ENCODE measurements at regions not wholly inside any gene's neighbourhood (a gene's known extent, or its start where the extent isn't known, plus 50 kb on each side); places are given as distances from the start of the nearest gene placed in this dataset.
A peak's percentile ranks its signal among the peaks of the same experiment; 100 is the strongest.

DNA sequence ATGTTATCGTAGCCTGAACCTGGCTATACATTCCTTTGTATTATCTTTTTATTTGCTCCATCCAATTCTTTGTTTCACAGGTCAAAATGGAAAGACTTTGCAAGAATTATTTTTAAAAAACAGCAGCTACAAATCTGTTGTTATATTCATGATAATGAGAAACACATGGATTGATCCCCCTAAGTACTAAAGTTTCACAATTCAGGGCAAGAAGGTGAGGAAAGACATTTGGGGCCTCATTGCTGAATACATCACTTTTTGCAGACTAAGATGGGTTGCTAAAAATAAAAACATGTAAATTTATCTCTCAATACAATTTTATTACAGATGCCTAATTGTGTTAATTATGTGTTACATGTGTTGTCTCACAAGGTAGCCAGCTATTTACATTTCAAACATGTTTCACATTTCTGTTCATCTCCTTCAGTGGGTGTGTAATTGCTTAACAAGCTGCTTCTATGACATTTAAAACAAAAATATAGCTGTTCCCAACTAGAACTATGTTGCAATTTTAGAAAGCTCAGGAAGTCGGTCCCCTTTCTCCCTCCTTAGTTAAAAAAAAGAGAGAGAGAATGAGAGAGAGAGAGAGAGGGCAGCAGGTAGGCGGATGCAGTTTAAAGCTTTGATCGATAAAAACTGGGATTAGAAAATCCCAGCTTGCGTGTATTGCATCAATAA is 606.3 kb upstream of the FZD8 start:
- TF ChIP-seq, protein P1, sequence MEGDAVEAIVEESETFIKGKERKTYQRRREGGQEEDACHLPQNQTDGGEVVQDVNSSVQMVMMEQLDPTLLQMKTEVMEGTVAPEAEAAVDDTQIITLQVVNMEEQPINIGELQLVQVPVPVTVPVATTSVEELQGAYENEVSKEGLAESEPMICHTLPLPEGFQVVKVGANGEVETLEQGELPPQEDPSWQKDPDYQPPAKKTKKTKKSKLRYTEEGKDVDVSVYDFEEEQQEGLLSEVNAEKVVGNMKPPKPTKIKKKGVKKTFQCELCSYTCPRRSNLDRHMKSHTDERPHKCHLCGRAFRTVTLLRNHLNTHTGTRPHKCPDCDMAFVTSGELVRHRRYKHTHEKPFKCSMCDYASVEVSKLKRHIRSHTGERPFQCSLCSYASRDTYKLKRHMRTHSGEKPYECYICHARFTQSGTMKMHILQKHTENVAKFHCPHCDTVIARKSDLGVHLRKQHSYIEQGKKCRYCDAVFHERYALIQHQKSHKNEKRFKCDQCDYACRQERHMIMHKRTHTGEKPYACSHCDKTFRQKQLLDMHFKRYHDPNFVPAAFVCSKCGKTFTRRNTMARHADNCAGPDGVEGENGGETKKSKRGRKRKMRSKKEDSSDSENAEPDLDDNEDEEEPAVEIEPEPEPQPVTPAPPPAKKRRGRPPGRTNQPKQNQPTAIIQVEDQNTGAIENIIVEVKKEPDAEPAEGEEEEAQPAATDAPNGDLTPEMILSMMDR (conservative IDR thresholded peaks at IDR 0.05; ENCODE audit: low read depth, low read length): no peak
- TF ChIP-seq, protein P2, sequence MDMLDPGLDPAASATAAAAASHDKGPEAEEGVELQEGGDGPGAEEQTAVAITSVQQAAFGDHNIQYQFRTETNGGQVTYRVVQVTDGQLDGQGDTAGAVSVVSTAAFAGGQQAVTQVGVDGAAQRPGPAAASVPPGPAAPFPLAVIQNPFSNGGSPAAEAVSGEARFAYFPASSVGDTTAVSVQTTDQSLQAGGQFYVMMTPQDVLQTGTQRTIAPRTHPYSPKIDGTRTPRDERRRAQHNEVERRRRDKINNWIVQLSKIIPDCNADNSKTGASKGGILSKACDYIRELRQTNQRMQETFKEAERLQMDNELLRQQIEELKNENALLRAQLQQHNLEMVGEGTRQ (IDR thresholded peaks at IDR 0.05; ENCODE audit: low read depth, low read length): no peak
- TF ChIP-seq RFX5 (IDR thresholded peaks at IDR 0.05; ENCODE audit: low read depth, low read length) (no peak), RCOR1 (IDR thresholded peaks at IDR 0.05; ENCODE audit: insufficient replicate concordance, low read length) (no peak), POLR2A (IDR thresholded peaks at IDR 0.05; ENCODE audit: low read depth, low read length) (no peak), RAD21 (IDR thresholded peaks at IDR 0.05; ENCODE audit: low read length) (no peak), CEBPB (IDR thresholded peaks at IDR 0.05; ENCODE audit: low read depth, low read length) (peak; percentile 39; the same call in 1 of the 2 replicates), BHLHE40 (IDR thresholded peaks at IDR 0.05; ENCODE audit: low read depth, low read length) (no peak), SMC3 (IDR thresholded peaks at IDR 0.05; ENCODE audit: low read depth, low read length) (no peak), MAFK (IDR thresholded peaks at IDR 0.05; ENCODE audit: low read depth, low read length) (no peak), CHD1 (IDR thresholded peaks at IDR 0.05; ENCODE audit: low read depth, low read length) (no peak), ELK1 (IDR thresholded peaks at IDR 0.05; ENCODE audit: borderline replicate concordance, low read depth, low read length) (no peak), FOS (IDR thresholded peaks at IDR 0.05; ENCODE audit: low read depth, low read length) (no peak), MXI1 (IDR thresholded peaks at IDR 0.05; ENCODE audit: borderline replicate concordance, low read depth, low read length) (no peak)

All from IMR-90 (cell line).